ENCODE measurements at regions not wholly inside any gene's neighbourhood (a gene's known extent, or its start where the extent isn't known, plus 50 kb on each side); places are given as distances from the start of the nearest gene placed in this dataset.
A peak's percentile ranks its signal among the peaks of the same experiment; 100 is the strongest.

- H3K27ac ChIP-seq = peak overlapping the region in 3 of 4 donors; percentile 6 to 77 (median 75)
- peaks cover 18 to 26% (median 24%) of the 10 kb centered on the region in 4 donors for H3K4me1 ChIP-seq
- peak in 1 of 2 donors; percentile 79 for DNase-seq
- WGBS, 2 donors = 56 to 58% methylated on average over 6 to 14 of the region's 14 CpGs
- no peak overlapping the region for H3K4me3 ChIP-seq
- TF ChIP-seq POLR2A (IDR thresholded peaks at IDR 0.05) (no peak), EP300 (IDR thresholded peaks at IDR 0.05) (no peak), POLR2AphosphoS5 (IDR thresholded peaks at IDR 0.05) (no peak)
- TF ChIP-seq, protein P1, sequence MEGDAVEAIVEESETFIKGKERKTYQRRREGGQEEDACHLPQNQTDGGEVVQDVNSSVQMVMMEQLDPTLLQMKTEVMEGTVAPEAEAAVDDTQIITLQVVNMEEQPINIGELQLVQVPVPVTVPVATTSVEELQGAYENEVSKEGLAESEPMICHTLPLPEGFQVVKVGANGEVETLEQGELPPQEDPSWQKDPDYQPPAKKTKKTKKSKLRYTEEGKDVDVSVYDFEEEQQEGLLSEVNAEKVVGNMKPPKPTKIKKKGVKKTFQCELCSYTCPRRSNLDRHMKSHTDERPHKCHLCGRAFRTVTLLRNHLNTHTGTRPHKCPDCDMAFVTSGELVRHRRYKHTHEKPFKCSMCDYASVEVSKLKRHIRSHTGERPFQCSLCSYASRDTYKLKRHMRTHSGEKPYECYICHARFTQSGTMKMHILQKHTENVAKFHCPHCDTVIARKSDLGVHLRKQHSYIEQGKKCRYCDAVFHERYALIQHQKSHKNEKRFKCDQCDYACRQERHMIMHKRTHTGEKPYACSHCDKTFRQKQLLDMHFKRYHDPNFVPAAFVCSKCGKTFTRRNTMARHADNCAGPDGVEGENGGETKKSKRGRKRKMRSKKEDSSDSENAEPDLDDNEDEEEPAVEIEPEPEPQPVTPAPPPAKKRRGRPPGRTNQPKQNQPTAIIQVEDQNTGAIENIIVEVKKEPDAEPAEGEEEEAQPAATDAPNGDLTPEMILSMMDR (IDR thresholded peaks at IDR 0.05) = no peak
- ATAC-seq (ENCODE audit: low FRiP score in 2 of 2) = no peak
- no peaks in the 10 kb centered on the region for H3K36me3 ChIP-seq
- no peaks in the 10 kb centered on the region for H3K9me3 ChIP-seq
- H3K27me3 ChIP-seq = no peaks in the 10 kb centered on the region
These were observed 66.6 kb upstream of the RNU6ATAC start for GRCh38 chr9:134230942-134231325.

- Histone ChIP-seq H3K4me1 (peaks cover 18 to 30% (median 23%) of the 10 kb centered on the region in 4 donors), H3K27ac (peak overlapping the region in 3 of 4 donors; percentile 24 to 77 (median 62)), H3K9me3 (no peaks in the 10 kb centered on the region), H3K4me3 (no peak overlapping the region), H3K27me3 (no peaks in the 10 kb centered on the region), H3K36me3 (no peaks in the 10 kb centered on the region)
- peak in 1 of 2 donors; percentile 38 for TF ChIP-seq POLR2AphosphoS5 (IDR thresholded peaks at IDR 0.05)
- no peak for TF ChIP-seq POLR2A (IDR thresholded peaks at IDR 0.05)
- TF ChIP-seq, protein P1 (IDR thresholded peaks at IDR 0.05) = no peak
- TF ChIP-seq EP300 (IDR thresholded peaks at IDR 0.05) = peak in 1 of 4 donors; percentile 71
- 31 to 42% methylated on average over 5 to 12 of the region's 12 CpGs for WGBS, 2 donors
- DNase-seq (no peak), ATAC-seq (ENCODE audit: low FRiP score in 2 of 2) (no peak)
These were observed 67.0 kb upstream of the RNU6ATAC start for GRCh38 chr9:134231330-134231745.

GRCh38 chr9:134231767-134232166 lies 67.4 kb upstream of the RNU6ATAC start:
- no peaks in the 10 kb centered on the region for H3K27me3 ChIP-seq
- peaks cover 15 to 31% (median 23%) of the 10 kb centered on the region in 4 donors for H3K4me1 ChIP-seq
- H3K36me3 ChIP-seq = no peaks in the 10 kb centered on the region
- ATAC-seq (ENCODE audit: low FRiP score in 2 of 2) = no peak
- 91 to 100% methylated on average over 1 to 8 of the region's 8 CpGs for WGBS, 2 donors
- peak in 1 of 2 donors; percentile 54 for DNase-seq
- H3K4me3 ChIP-seq = no peak overlapping the region
- TF ChIP-seq, protein P1 (IDR thresholded peaks at IDR 0.05) = no peak
- TF ChIP-seq POLR2AphosphoS5 (IDR thresholded peaks at IDR 0.05) = no peak
- TF ChIP-seq EP300 (IDR thresholded peaks at IDR 0.05) = no peak
- TF ChIP-seq POLR2A (IDR thresholded peaks at IDR 0.05) = no peak
- H3K9me3 ChIP-seq = no peaks in the 10 kb centered on the region
- H3K27ac ChIP-seq = peak overlapping the region in 3 of 4 donors; percentile 24 to 77 (median 62)

GRCh38 chr9:134233022-134233421 lies 68.7 kb upstream of the RNU6ATAC start:
- TF ChIP-seq EP300 (IDR thresholded peaks at IDR 0.05) = no peak
- no peak for TF ChIP-seq POLR2A (IDR thresholded peaks at IDR 0.05)
- no peak for TF ChIP-seq POLR2AphosphoS5 (IDR thresholded peaks at IDR 0.05)
- TF ChIP-seq, protein P1 (IDR thresholded peaks at IDR 0.05) = no peak
- peaks cover 0 to 5% (median 0%) of the 10 kb centered on the region in 4 donors for H3K27me3 ChIP-seq
- 78 to 100% methylated on average over 1 to 13 of the region's 16 CpGs for WGBS, 2 donors
- no peak overlapping the region for H3K4me3 ChIP-seq
- ATAC-seq (ENCODE audit: low FRiP score in 2 of 2) (peak in 1 of 2 donors; percentile 11), DNase-seq (peak in 1 of 2 donors; percentile 83)
- peaks cover 15 to 27% (median 23%) of the 10 kb centered on the region in 4 donors for H3K4me1 ChIP-seq
- H3K9me3 ChIP-seq = no peaks in the 10 kb centered on the region
- no peak overlapping the region for H3K27ac ChIP-seq
- H3K36me3 ChIP-seq = no peaks in the 10 kb centered on the region
